ENCODE measurements at regions not wholly inside any gene's neighbourhood (a gene's known extent, or its start where the extent isn't known, plus 50 kb on each side); places are given as distances from the start of the nearest gene placed in this dataset.

GRCh38 chr21:38712071-38712470, 93.7 kb upstream of the ETS2 start:
- DNase-seq: peak; percentile 8

- no peak for DNase-seq
These were observed 93.1 kb upstream of the ETS2 start for GRCh38 chr21:38712664-38713063.

- no peak for DNase-seq
These were observed 91.5 kb upstream of the ETS2 start for GRCh38 chr21:38714039-38714817.

- no peak for DNase-seq
These were observed 90.7 kb upstream of the ETS2 start for GRCh38 chr21:38714999-38715398.

GRCh38 chr21:38716088-38716487, 89.6 kb upstream of the ETS2 start:
- DNase-seq: no peak

- DNase-seq: no peak
These were observed 88.8 kb upstream of the ETS2 start for GRCh38 chr21:38716942-38717341.

- DNase-seq: no peak
These were observed 87.2 kb upstream of the ETS2 start for GRCh38 chr21:38718481-38718880.

- DNase-seq: no peak
These were observed 85.7 kb upstream of the ETS2 start for GRCh38 chr21:38720074-38720473.

GRCh38 chr21:38721055-38721454, 84.7 kb upstream of the ETS2 start:
- no peak for DNase-seq

- DNase-seq: no peak
These were observed 83.8 kb upstream of the ETS2 start for GRCh38 chr21:38721958-38722357.

- no peak for DNase-seq
These were observed 80.3 kb upstream of the ETS2 start for GRCh38 chr21:38725196-38726157.

- DNase-seq: no peak
These were observed 79.2 kb upstream of the ETS2 start for GRCh38 chr21:38726482-38726881.

- no peak for DNase-seq
These were observed 76.4 kb upstream of the ETS2 start for GRCh38 chr21:38729291-38729690.

- DNase-seq: no peak
These were observed 75.9 kb upstream of the ETS2 start for GRCh38 chr21:38729754-38730379.

- DNase-seq: peak; percentile 82
These were observed 71.7 kb upstream of the ETS2 start for GRCh38 chr21:38733972-38734546.

GRCh38 chr21:38734646-38735365, 70.9 kb upstream of the ETS2 start:
- DNase-seq: no peak

- no peak for DNase-seq
These were observed 70.0 kb upstream of the ETS2 start for GRCh38 chr21:38735626-38736206.

GRCh38 chr21:38740090-38740489, 65.6 kb upstream of the ETS2 start:
- DNase-seq: no peak

GRCh38 chr21:38741092-38741949, 64.4 kb upstream of the ETS2 start:
- DNase-seq: no peak

- DNase-seq: no peak
These were observed 63.8 kb upstream of the ETS2 start for GRCh38 chr21:38741950-38742256.

- no peak for DNase-seq
These were observed 63.0 kb upstream of the ETS2 start for GRCh38 chr21:38742580-38743260.
